Mucosa of rectum (tissue), 2 donors: ENCODE measurements at regions not wholly inside any gene's neighbourhood (a gene's known extent, or its start where the extent isn't known, plus 50 kb on each side); places are given as distances from the start of the nearest gene placed in this dataset.

Experiments
- H3K27ac ChIP-seq, 2 donors: one replicate each; pipeline ENCODE4 v1.7.0; 2013; ENCODE audit warnings: inconsistent platforms in 2 of 2, low read depth in 2 of 2, low read length in 2 of 2
- H3K27me3 ChIP-seq, 2 donors: one replicate each; pipeline ENCODE4 v1.7.0; 2013; ENCODE audit warnings: low read length in 2 of 2; ENCODE audit not compliant: control insufficient read depth in 2 of 2, insufficient read depth in 2 of 2
- H3K36me3 ChIP-seq, 2 donors: one replicate each; pipeline ENCODE4 v1.7.0; 2013; ENCODE audit warnings: low read length in 2 of 2; ENCODE audit not compliant: control insufficient read depth in 2 of 2, insufficient read depth in 2 of 2
- H3K4me1 ChIP-seq, 2 donors: one replicate each; pipeline ENCODE4 v1.7.0; 2013; ENCODE audit warnings: low read length in 2 of 2, mild to moderate bottlenecking in 1 of 2; ENCODE audit not compliant: control insufficient read depth in 2 of 2, insufficient read depth in 2 of 2
- H3K4me3 ChIP-seq, 2 donors: one replicate each; pipeline ENCODE4 v1.7.0; 2013; ENCODE audit warnings: low read length in 2 of 2
- H3K9ac ChIP-seq, 2 donors: one replicate each; pipeline ENCODE4 v1.7.0; 2013; ENCODE audit warnings: low read length in 2 of 2, low read depth in 1 of 2, mild to moderate bottlenecking in 1 of 2
- H3K9me3 ChIP-seq, 2 donors: one replicate each; pipeline ENCODE4 v1.7.0; 2013; ENCODE audit warnings: low read length in 2 of 2; ENCODE audit not compliant: control insufficient read depth in 2 of 2
- donor health status: healthy.
- donor health status: Normal muscosa, but diverticular disease.

GRCh38 chr11:97296301-97296700 lies 906.5 kb downstream of the JRKL start:
- Histone ChIP-seq H3K36me3 (no peaks in the 10 kb centered on the region), H3K4me1 (no peaks in the 10 kb centered on the region)

GRCh38 chr11:97309291-97309690 lies 919.5 kb downstream of the JRKL start:
- Histone ChIP-seq H3K4me3 (no peak overlapping the region), H3K27me3 (no peaks in the 10 kb centered on the region), H3K27ac (no peak overlapping the region), H3K36me3 (no peaks in the 10 kb centered on the region), H3K9me3 (no peaks in the 10 kb centered on the region), H3K4me1 (no peaks in the 10 kb centered on the region), H3K9ac (no peak overlapping the region)

More at GRCh38 chr11:97296301-97296700, 906.5 kb downstream of the JRKL start:
- H3K9me3 ChIP-seq = no peaks in the 10 kb centered on the region
- H3K27ac ChIP-seq = no peak overlapping the region
- no peaks in the 10 kb centered on the region for H3K27me3 ChIP-seq
- no peak overlapping the region for H3K4me3 ChIP-seq
- no peak overlapping the region for H3K9ac ChIP-seq

GRCh38 chr11:97325693-97326092 lies 935.9 kb downstream of the JRKL start:
- Histone ChIP-seq H3K27ac (no peak overlapping the region), H3K4me1 (no peaks in the 10 kb centered on the region), H3K9ac (no peak overlapping the region), H3K36me3 (no peaks in the 10 kb centered on the region), H3K4me3 (no peak overlapping the region), H3K27me3 (no peaks in the 10 kb centered on the region), H3K9me3 (no peaks in the 10 kb centered on the region)

- Histone ChIP-seq H3K4me1 (no peaks in the 10 kb centered on the region), H3K36me3 (no peaks in the 10 kb centered on the region), H3K27me3 (no peaks in the 10 kb centered on the region), H3K9ac (no peak overlapping the region), H3K9me3 (no peaks in the 10 kb centered on the region), H3K27ac (no peak overlapping the region), H3K4me3 (no peak overlapping the region)
Observed at GRCh38 chr11:97332271-97332670, 942.5 kb downstream of the JRKL start.

- H3K36me3 ChIP-seq = no peaks in the 10 kb centered on the region
- H3K4me3 ChIP-seq = no peak overlapping the region
- no peaks in the 10 kb centered on the region for H3K27me3 ChIP-seq
- no peaks in the 10 kb centered on the region for H3K9me3 ChIP-seq
- H3K4me1 ChIP-seq = no peaks in the 10 kb centered on the region
- H3K27ac ChIP-seq = no peak overlapping the region
- no peak overlapping the region for H3K9ac ChIP-seq
Observed at GRCh38 chr11:97336064-97336463, 946.3 kb downstream of the JRKL start.

- no peak overlapping the region for H3K9ac ChIP-seq
- no peaks in the 10 kb centered on the region for H3K9me3 ChIP-seq
- H3K27me3 ChIP-seq = no peaks in the 10 kb centered on the region
- no peak overlapping the region for H3K27ac ChIP-seq
- no peak overlapping the region for H3K4me3 ChIP-seq
- no peaks in the 10 kb centered on the region for H3K4me1 ChIP-seq
- H3K36me3 ChIP-seq = no peaks in the 10 kb centered on the region
Observed at GRCh38 chr11:97345032-97345431, 955.2 kb downstream of the JRKL start.

- H3K9ac ChIP-seq = no peak overlapping the region
- H3K27ac ChIP-seq = no peak overlapping the region
- no peaks in the 10 kb centered on the region for H3K36me3 ChIP-seq
- H3K9me3 ChIP-seq = peaks cover 0 to 2% of the 10 kb centered on the region in 2 donors
- H3K4me3 ChIP-seq = no peak overlapping the region
- no peaks in the 10 kb centered on the region for H3K4me1 ChIP-seq
- no peaks in the 10 kb centered on the region for H3K27me3 ChIP-seq
Observed at GRCh38 chr11:97349201-97349600, 959.4 kb downstream of the JRKL start.

GRCh38 chr11:97351939-97352338 lies 962.1 kb downstream of the JRKL start:
- Histone ChIP-seq H3K27ac (no peak overlapping the region), H3K4me3 (no peak overlapping the region), H3K4me1 (no peaks in the 10 kb centered on the region), H3K36me3 (no peaks in the 10 kb centered on the region), H3K9ac (no peak overlapping the region), H3K27me3 (no peaks in the 10 kb centered on the region), H3K9me3 (peaks cover 0 to 2% of the 10 kb centered on the region in 2 donors)

GRCh38 chr11:97354026-97354425 lies 964.2 kb downstream of the JRKL start:
- Histone ChIP-seq H3K27me3 (no peaks in the 10 kb centered on the region), H3K4me1 (no peaks in the 10 kb centered on the region), H3K9me3 (peaks cover 0 to 2% of the 10 kb centered on the region in 2 donors), H3K9ac (no peak overlapping the region), H3K4me3 (no peak overlapping the region), H3K36me3 (no peaks in the 10 kb centered on the region), H3K27ac (no peak overlapping the region)

GRCh38 chr11:97354576-97354975 lies 964.8 kb downstream of the JRKL start:
- Histone ChIP-seq H3K27me3 (no peaks in the 10 kb centered on the region), H3K27ac (no peak overlapping the region), H3K36me3 (no peaks in the 10 kb centered on the region), H3K4me1 (no peaks in the 10 kb centered on the region), H3K9ac (no peak overlapping the region), H3K4me3 (no peak overlapping the region), H3K9me3 (peaks cover 0 to 2% of the 10 kb centered on the region in 2 donors)

- Histone ChIP-seq H3K36me3 (no peaks in the 10 kb centered on the region), H3K27ac (no peak overlapping the region), H3K4me1 (no peaks in the 10 kb centered on the region), H3K4me3 (no peak overlapping the region), H3K9ac (no peak overlapping the region), H3K9me3 (peaks cover 0 to 2% of the 10 kb centered on the region in 2 donors), H3K27me3 (no peaks in the 10 kb centered on the region)
Observed at GRCh38 chr11:97355230-97355629, 965.4 kb downstream of the JRKL start.
